NCI-H146 treated with DMSO at 0.1 percent for 48 hours (cell line): ENCODE measurements at regions not wholly inside any gene's neighbourhood (a gene's known extent, or its start where the extent isn't known, plus 50 kb on each side); places are given as distances from the start of the nearest gene placed in this dataset.

Experiments used
- DNase-seq: peaks from one replicate; lab custom pipeline; 2025; ENCODE audit not compliant: unreplicated experiment; lab: John Stamatoyannopoulos, UW

DNA sequence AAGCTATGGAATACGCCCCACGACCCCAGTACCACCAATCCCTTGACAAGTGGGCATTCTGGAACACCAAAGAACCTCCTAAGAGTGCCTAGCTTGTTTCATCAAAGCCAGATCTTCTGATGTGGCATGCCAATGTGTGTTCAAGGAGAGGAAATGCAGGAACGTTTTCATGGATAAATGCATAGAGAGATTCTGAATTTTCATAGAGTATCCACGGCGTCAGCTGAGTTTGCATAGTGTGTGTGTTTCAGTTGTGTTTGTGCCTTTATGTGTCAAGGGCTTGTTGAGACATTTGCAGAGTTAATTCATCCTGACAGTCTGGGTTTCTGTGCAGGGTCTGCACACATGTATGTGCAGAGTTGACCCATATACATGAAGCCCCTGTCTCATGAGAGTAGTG is 172.7 kb upstream of the LRFN2 start:
- no peak for DNase-seq

DNA sequence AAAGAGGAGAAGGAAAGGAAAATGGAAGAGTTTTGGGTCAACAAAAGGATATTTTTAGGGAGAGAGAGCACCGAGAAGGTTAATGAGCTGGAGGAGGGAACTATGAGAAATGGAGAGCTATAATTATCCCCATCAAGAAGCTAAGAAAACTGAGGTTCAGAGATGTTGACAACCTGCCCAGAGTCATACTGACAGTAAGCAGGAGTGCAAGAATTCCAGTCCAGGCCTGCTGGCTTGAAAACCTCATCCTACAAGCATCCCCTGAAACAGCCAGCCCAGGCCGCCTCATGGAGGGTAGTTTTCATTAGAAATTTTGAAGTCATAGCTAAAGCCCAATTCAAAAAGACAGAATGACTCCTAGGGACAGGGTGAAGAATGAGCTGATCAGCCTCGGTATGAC is 172.1 kb upstream of the LRFN2 start:
- no peak for DNase-seq

DNA sequence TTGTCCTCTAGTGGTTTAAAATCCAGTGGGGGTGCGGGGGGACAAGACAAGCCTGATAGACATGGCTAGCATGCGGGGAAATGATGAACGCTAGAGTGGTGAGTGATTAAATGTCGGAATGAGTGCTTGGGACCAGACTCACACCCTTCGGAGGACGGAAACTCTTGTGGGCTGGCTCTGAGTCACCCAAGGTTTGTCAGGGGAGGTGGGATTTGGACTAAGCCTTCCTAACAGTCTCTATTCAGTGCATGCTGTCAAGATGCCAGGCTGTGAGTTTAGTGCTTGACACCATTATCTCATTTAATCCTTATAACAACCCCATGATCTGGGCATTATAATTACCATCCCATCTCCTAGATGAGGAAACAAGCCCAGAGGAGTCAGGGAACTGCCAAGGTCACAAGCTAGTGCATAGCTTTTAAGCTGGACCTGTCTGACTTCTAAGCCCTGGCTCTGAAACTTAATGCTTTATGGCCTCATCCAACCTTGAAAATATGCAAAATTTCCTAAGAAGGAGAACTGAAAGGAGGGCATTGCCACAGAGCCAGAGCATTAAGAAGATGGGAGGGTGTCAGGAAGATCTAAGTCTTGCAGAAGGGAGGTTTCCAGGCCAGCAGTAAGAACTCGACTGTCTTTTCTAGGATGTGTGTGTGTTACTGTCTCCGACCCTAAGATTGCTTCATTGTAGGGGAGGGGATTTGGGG is 168.7 kb upstream of the LRFN2 start:
- DNase-seq, result no peak

DNA sequence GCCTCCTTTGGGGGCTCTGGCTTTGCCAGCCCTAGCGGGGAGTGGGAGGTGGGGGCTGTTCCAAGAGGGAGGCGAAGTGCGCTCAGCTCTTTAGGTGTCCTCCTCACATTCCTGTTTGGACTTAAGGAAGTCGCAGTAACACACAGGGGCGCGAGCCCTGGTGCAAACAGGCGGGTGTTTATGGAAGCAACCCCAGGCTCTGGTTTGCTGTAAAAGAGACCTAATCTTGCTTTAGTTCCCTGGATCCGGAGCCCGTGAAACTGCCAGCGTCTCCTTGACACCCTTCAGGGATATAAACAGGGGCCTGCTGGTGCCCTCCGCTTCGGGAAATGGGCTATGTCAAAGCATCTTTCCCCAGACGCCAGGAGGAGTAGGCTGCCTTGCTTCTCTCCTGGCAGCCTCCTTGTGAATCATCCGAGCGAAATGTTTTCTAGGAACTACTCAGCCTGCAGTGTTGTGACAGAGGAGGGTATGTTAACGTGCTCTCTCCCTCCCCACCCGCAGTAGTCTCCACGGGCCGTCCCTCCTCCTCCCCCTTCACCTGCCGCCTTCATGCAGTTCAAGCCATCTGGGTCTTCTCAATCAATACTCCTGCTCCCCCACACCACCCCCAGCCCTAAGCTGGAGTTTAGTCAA is 168.0 kb upstream of the LRFN2 start:
- DNase-seq, result no peak

DNA sequence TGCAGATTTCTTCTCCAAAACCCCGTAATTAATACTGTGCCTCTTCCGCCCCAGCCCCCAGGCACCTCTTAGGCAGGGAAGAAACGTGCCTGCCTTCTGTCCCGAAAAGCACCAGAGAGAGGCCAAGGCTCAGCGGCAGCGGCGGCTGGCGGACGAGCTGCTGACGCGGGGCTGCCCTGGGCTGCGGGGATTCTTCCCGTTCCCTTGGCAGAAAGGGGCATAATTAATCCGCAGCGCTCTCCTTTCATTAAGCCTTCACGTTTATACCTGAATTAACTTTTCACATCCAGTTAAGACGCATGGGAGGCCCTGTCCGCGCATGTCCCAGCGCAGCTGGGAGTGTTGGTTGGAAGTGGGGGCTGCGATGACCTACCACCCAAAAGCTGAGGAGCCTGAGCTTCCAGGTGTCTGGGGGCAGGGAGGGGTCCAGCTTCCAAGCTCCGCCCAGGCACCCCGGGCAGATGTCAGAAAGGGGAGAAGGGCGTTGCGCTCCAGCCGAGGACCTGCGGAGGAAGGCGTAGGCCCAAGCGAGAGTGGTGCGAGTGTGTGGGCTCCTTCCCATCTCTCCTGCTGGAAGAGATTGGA is 167.4 kb upstream of the LRFN2 start:
- DNase-seq, result no peak

DNA sequence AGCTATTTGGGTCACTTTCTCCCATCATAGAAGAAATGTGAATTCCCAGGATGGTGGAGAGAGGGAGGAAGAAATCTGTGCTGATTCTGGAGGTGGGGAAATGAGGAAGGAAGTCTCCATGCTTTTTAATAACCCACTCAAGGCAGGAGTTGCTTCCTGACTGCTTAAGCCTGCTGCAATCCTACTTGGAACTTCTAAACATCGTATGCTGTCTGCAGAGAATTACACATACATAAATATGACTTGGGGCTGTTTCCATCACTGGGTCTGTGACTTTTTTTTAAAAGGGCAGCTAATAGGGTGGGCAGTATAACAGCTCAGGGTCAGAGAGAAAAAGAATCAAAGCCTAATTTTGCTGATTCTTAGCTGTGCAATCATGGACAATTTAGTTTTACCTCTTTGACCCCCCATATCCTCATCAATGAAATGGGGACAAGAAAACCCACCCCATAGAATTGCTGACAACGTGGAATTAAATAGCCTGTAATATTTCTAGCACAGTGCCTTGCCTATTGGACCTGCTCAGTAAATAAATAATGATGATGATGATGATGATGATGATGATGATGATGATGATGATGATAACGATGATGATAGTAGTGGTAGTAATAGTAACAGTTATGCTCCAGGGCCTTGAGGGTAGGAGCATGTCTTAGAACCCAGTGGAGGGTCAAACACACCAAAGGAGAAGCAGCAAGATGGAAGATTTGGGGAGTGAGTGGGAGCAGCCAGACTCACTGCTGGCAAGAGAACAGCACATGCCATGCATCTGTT is 166.7 kb upstream of the LRFN2 start:
- no peak for DNase-seq

DNA sequence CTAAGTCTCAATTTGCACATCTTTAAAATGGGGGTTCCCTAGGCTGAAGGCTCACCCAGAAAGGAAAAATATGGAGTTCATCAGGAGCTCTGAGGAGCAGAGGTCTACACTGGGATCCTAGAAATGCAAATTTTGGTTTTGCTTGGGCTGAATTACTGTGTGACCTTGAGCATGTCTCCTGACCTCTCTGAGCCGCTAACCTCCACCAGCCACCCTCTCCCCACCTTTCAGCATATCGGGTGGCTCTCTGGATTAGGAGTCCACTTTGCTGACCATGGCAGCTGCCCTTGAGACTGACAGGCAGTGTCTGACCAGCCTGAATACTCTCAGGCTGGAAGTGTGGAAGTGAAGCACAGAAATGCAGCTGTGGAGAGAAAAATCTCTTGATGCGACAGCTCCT is 165.9 kb upstream of the LRFN2 start:
- DNase-seq, result no peak

DNA sequence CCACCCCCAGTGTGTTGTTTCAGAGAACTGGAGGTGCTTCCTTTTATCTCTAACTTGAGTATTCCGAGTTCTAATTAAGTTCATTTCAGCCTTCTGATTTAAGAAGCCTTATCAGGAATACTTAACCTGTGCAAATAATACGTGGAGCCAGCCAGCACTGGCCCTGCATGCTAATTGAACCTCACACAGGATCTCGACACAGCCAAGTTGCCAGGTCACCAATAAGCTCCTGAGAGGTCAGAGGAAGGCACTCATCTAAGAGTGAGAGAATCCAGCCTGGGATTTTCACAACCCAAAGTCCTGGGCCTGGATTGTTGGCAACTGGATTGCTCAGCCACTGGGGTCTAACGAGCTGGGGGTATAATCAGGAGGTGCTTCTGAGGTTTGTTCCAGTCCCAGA is 157.7 kb upstream of the LRFN2 start:
- DNase-seq, result no peak

DNA sequence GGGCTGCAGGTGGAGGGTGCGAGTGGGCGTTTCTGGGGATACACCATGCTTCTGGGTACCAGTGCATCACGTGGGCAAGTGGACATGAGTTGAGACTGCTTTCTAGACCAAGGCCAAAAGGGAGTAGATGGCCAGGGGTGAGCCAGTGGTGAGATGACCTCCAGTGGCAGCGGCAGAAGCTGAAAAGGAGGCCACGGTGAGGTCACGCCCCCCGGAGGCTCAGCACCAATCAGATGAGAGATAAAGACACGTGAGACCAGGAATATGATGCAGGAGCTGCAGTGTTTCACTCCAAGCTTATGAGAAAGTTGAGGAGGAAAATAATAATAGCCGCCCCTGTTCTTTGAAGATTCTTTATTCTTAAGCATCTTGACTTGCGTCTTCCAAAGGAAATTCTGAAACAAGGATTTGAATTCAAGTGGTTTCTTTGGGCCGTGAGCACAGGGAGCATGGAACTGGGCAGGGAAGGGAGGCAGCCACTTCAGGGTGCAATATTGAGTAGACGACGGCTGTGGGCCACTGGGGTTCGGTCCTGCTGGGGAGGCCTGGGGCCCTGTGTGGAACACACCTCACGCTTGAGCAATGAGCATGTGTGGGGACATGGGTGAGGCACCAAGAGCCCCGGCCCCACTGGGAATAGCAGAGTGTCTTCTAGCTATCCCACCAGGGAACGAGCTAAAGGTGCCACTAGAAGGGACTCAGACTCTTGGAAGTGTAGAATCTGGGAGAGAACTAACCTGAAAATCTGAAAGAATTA is 156.7 kb upstream of the LRFN2 start:
- no peak for DNase-seq

DNA sequence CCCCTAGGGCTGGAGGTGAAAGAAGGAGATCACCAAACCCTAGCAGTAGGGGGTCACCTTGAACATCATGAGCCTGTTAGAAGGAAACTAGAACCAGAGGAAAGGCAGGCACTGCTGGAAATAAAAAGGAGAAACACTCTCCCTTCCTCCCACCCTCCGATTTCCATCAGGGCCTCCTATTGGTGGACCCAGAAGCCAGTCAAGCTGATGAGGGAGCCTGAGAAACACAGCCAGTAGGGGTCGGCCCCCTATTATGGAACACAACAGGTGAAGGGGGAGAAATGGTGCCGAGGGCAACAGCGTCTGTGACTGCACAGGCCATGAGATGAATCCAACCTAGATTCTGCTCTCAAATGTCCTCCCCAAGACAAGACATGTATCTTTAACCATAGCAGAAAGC is 156.1 kb upstream of the LRFN2 start:
- no peak for DNase-seq

DNA sequence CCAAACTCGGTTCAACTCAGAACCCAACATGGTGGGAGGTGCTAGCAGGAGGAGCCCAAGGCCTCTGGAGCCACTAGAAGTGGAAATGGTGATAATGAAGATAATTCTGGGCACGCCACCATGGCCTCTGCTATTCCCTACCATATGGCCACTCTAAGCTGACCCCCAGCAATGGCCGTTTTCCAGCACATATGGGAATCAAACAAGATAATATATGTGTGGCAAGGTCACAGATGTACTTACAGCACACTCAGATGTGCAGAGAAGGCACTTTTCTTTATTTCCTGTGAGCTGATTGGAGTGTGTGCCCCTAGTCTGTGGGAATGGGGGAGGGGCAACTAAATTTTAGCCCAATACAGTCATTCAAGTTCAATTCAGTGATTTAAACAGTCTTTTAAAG is 153.4 kb upstream of the LRFN2 start:
- DNase-seq, result no peak

DNA sequence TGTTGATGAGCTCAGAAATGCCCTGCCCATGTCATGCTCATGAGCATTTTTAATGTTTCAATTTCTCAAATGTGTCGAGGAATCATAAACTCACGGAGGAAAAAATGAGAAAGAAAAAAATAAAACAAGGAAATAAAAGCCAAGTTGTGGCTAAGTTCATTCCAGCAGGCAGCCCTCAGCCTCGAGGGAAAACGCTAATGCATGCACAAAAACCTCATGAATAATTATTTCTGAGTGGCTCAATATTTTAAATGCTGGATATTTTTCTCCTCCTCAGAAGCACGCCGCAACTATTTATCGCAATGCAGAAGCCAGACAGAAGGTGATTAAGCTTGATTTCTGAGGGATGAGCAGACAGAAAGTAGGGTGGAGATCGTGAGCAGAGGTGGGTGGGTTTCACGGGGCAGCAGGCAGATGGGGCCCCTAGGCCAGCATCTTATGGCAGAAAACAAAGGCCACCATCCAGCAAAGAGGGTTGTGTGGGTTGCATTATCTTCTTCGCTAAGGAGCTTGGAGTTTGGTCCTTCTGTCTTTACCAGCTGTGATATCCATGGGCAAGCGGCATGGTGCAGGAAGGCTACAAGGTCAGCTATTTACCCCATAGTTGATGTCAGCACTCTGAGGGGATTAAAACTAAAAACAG is 151.5 kb upstream of the LRFN2 start:
- no peak for DNase-seq

DNA sequence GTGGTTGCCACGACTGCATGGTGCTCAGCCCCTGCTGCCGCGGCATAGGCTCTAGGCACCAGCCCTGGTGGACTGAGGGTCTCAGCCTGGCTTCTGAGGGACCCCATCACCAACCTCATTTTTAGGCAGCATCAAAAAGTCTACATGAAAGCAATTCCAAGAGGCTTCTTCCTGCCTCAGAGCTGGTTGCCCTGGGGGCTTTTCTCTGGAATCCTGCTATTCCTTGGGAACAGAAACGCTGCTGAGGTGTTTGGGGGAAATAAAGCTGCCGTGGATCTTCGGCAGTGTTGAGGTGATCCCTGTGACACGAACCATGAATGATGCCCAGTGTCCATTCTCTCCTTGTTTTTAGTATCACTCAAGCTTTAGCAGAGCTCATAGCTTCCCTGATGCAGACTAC is 148.4 kb upstream of the LRFN2 start:
- no peak for DNase-seq

DNA sequence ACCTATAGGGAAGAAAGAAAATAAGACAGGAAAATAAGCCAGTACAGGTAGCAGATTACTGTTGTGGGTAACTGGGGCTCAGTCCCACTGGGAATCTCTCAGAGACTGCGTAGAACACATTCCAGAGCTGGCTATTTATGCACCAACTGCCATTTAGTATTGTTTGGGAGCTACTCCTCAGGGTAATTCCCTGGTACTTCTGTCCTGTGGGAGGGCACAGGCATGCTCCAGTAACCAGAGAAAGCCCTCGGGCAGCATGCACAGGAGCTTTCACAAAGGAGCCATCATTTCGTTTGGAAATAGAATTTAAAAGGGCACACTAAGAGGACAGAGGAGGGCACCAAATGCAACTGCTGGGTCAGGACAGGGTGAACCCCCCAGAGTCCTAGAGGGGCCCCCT is 148.0 kb upstream of the LRFN2 start:
- no peak for DNase-seq

DNA sequence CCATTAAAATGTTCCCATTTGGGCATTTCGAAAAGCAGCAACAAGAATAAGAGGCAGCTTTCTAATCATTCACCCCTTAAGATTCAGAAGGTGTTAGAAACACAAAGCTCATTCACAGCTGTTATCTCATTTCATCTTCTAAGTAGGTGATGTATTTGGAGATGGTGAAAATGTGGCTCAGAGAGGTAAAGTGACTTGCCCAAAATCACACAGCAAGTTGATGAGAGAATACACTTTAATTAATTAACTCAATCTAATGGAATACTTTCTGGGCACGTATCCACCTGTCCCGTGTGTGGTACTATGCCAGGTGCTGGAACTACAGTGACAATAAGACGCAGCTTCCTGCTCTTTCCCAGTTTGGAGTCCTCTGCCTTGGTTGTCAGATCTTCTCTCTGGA is 147.4 kb upstream of the LRFN2 start:
- DNase-seq, result no peak

DNA sequence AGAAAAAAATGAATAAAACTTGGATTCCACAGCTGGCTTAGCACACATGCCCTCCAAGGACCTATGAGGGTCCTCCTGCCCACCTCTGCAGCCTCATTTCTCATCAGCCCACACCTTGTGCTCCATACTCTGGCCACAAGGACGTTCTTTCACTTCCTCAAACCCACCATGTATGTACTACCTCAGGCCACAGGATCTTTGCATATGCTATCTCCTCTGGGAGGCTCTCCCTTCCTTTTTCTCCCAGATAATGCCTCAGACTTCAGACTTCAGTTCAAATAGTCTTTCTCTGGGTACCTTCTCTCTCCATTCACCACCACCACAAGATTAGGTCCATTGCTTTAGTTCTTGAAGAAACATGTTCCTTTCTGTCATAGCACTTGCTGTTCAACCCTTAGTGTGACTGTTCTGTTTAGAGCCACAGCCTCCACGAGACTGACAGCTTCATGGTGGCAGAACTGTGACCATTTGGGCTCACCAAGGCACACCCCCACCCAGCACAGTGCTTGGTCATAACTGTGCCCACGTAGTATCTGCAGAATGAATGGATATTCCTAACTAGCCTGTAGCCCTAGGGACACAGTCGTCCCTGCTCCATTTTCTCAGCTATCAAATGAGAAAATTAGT is 146.7 kb upstream of the LRFN2 start:
- DNase-seq, result no peak

DNA sequence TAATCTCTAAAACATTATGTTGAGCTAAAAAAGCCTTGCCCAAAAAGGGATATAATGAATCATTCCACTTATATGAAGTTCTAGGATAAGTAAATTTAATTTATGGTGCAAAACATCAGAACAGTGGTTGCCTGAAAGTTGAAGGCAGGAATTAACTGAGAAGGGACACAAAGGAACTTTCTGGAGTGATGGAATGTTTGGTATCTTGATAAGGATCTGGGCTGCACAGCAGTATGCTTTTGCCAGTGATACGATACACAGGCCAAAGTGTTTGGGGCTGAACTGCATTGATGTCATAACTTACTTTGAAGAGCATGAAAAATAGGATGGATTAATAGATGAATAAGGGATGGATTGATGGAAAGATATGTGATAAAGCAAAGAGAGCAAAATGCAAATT is 146.1 kb upstream of the LRFN2 start:
- no peak for DNase-seq

DNA sequence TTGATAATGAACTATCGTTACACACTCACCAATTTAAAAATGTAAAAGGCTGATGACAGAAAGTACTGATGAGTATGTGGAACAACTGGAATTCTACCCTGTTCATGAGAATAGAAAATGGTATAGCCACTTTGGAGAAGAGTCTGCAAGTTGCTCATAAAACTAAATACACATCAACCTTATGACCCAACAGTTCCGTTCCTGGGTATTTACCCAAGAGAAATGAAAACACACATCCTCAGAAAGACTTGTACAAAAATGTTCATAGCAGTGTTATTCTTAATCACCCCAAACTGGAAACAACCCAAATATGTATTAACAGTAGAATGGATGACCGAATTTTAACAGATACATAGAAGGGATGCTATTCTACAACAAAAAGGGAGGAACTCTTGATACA is 145.7 kb upstream of the LRFN2 start:
- DNase-seq, result no peak

DNA sequence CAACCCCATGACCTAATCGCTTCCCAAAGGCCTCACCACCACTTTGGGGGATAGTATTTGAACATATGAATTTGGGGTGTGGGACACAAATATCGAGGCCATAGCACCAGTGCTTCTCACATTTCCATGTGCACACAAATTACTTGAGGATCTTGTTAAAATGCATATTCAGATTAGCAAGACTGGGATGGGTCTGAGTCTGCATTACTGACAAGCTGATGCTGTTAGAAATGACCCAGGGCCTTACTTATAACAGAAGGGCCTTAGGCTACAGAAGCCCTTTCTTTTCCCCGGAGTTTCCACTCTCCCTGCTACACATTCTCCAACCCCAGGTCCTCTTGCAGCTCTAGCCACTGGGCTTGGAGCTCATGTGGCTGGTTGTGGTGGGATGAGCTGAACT is 141.5 kb upstream of the LRFN2 start:
- DNase-seq, result no peak

DNA sequence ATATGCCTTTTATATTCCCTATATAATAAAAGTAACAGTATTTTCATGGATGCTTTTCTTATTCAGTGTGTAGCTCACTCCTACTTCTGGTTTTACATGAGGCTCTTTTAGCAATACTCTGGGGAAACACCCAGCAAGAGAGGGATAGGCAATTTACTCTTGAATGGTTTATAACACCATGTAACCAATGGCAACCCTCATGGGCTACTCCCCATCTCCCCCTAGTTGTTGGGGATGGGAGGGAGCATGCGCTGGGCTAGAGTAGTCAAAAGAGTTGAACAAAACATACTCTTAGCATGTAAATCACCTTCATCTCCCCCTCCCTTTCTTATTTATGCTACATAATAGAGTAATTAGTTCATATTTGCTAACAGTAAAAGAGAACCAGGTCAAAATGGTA is 140.1 kb upstream of the LRFN2 start:
- DNase-seq, result no peak
